Esophagus muscularis mucosa (tissue), 4 donors: ENCODE measurements at regions not wholly inside any gene's neighbourhood (a gene's known extent, or its start where the extent isn't known, plus 50 kb on each side); places are given as distances from the start of the nearest gene placed in this dataset.

ENCODE experiments used
- CTCF ChIP-seq, 3 experiments: fragments of 200-600 bp in 2 of 3; fragments of 450-650 bp in 1 of 3; sonication (generic) in 2 of 3; IDR thresholded peaks; one replicate each; pipeline ENCODE4 v1.5.1; 2017 to 2019; ENCODE audit warnings: antibody characterized with exemption in 3 of 3, mild to moderate bottlenecking in 2 of 3, moderate library complexity in 1 of 3
- EP300 ChIP-seq: sonication (generic); formaldehyde crosslinking; IDR thresholded peaks from one replicate; pipeline ENCODE4 v1.6.1; 2017; ENCODE audit warnings: antibody characterized with exemption
- POLR2A ChIP-seq: fragments of 450-650 bp; IDR thresholded peaks from one replicate; pipeline ENCODE4 v1.6.1; 2017; ENCODE audit warnings: antibody characterized with exemption, moderate library complexity, mild to moderate bottlenecking, low read depth
- POLR2AphosphoS5 ChIP-seq, 2 donors: sonication (generic); formaldehyde crosslinking; IDR thresholded peaks; one replicate each; pipeline ENCODE4 v1.6.1; 2017; ENCODE audit warnings: antibody characterized with exemption in 2 of 2

GRCh38 chr5:10144040-10144439 is 105.6 kb downstream of the ATPSCKMT start:
- TF ChIP-seq CTCF (IDR thresholded peaks at IDR 0.05) = no peak
- TF ChIP-seq POLR2A = no peak
- no peak for TF ChIP-seq EP300
- no peak for TF ChIP-seq POLR2AphosphoS5 (IDR thresholded peaks at IDR 0.05)
